HG03039 (cell line): ENCODE measurements at regions not wholly inside any gene's neighbourhood (a gene's known extent, or its start where the extent isn't known, plus 50 kb on each side); places are given as distances from the start of the nearest gene placed in this dataset.

Experiments used
- ATAC-seq: cut with Tn5 transposase; IDR thresholded peaks from one replicate; pipeline ENCODE4 v1.9.1; 2021; ENCODE audit warnings: mild to moderate bottlenecking, moderate library complexity; ENCODE audit not compliant: unreplicated experiment

GRCh38 chr13:105297839-105298238, 1237.6 kb downstream of the EFNB2 start:
- no peak for ATAC-seq

GRCh38 chr13:105291987-105292386, 1243.5 kb downstream of the EFNB2 start:
- no peak for ATAC-seq

GRCh38 chr13:105290596-105290995, 1244.9 kb downstream of the EFNB2 start:
- ATAC-seq, result no peak

- no peak for ATAC-seq
Measured at GRCh38 chr13:105285526-105285925, 1249.9 kb downstream of the EFNB2 start.

- no peak for ATAC-seq
Measured at GRCh38 chr13:105282406-105283285, 1252.8 kb downstream of the EFNB2 start.

- ATAC-seq, result no peak
Measured at GRCh38 chr13:105278943-105279381, 1256.5 kb downstream of the EFNB2 start.

- no peak for ATAC-seq
Measured at GRCh38 chr13:105276571-105276970, 1258.9 kb downstream of the EFNB2 start.

GRCh38 chr13:105273665-105274222, 1261.7 kb downstream of the EFNB2 start:
- ATAC-seq, result no peak

GRCh38 chr13:105272660-105273631, 1262.5 kb downstream of the EFNB2 start:
- no peak for ATAC-seq

- no peak for ATAC-seq
Measured at GRCh38 chr13:105266615-105267014, 1268.8 kb downstream of the EFNB2 start.

- no peak for ATAC-seq
Measured at GRCh38 chr13:105262579-105262978, 1272.9 kb downstream of the EFNB2 start.

- no peak for ATAC-seq
Measured at GRCh38 chr13:105259426-105259825, 1276.0 kb downstream of the EFNB2 start.

- no peak for ATAC-seq
Measured at GRCh38 chr13:105255472-105255871, 1280.0 kb downstream of the EFNB2 start.

GRCh38 chr13:105251293-105251692, 1284.2 kb downstream of the EFNB2 start:
- ATAC-seq, result no peak

GRCh38 chr13:105247830-105248229, 1287.6 kb downstream of the EFNB2 start:
- no peak for ATAC-seq

- no peak for ATAC-seq
Measured at GRCh38 chr13:105240371-105240770, 1295.1 kb downstream of the EFNB2 start.

GRCh38 chr13:105232439-105232838, 1303.0 kb downstream of the EFNB2 start:
- ATAC-seq, result no peak

GRCh38 chr13:105232006-105232405, 1303.5 kb downstream of the EFNB2 start:
- ATAC-seq, result no peak

- ATAC-seq, result no peak
Measured at GRCh38 chr13:105231579-105231978, 1303.9 kb downstream of the EFNB2 start.

GRCh38 chr13:105220881-105221280, 1314.6 kb downstream of the EFNB2 start:
- ATAC-seq, result no peak

GRCh38 chr13:105220063-105220462, 1315.4 kb downstream of the EFNB2 start:
- ATAC-seq, result no peak
